Neural cell (in vitro differentiated cells): ENCODE measurements at regions not wholly inside any gene's neighbourhood (a gene's known extent, or its start where the extent isn't known, plus 50 kb on each side); places are given as distances from the start of the nearest gene placed in this dataset.

Source experiments
- CTCF ChIP-seq: fragments of 450-650 bp; IDR thresholded peaks from 2 replicates; pipeline ENCODE4 v1.5.1; 2014; ENCODE audit warnings: antibody characterized with exemption, mild to moderate bottlenecking, moderate library complexity; ENCODE audit not compliant: poor library complexity, severe bottlenecking
- EP300 ChIP-seq: fragments of 450-650 bp; conservative IDR thresholded peaks from 2 replicates; pipeline ENCODE4 v1.6.1; 2014; ENCODE audit warnings: antibody characterized with exemption, mild to moderate bottlenecking, moderate library complexity; ENCODE audit not compliant: poor library complexity, severe bottlenecking
- EZH2 ChIP-seq: fragments of 200-600, 300-800 bp; shearing (Covaris generic), sonication (generic); IDR thresholded peaks from 2 replicates; pipeline ENCODE4 v1.6.1; 2014; ENCODE audit warnings: antibody characterized with exemption, low read length, borderline replicate concordance, mild to moderate bottlenecking; ENCODE audit not compliant: insufficient read depth, poor library complexity, severe bottlenecking
- MXI1 ChIP-seq: fragments of 450-650 bp; conservative IDR thresholded peaks from 2 replicates; pipeline ENCODE4 v1.6.1; 2014; ENCODE audit warnings: antibody characterized with exemption, mild to moderate bottlenecking; ENCODE audit not compliant: poor library complexity, severe bottlenecking
- POLR2AphosphoS5 ChIP-seq: IDR thresholded peaks from 2 replicates; pipeline ENCODE4 v1.6.1; 2012
- RAD21 ChIP-seq: fragments of 450-650 bp; conservative IDR thresholded peaks from 2 replicates; pipeline ENCODE4 v1.6.1; 2014; ENCODE audit warnings: antibody characterized with exemption, mild to moderate bottlenecking, moderate library complexity
- REST ChIP-seq: IDR thresholded peaks from 2 replicates; pipeline ENCODE4 v1.6.1; 2012; ENCODE audit warnings: borderline replicate concordance
- SMC3 ChIP-seq: fragments of 450-650 bp; conservative IDR thresholded peaks from 2 replicates; pipeline ENCODE4 v1.6.1; 2014; ENCODE audit warnings: antibody characterized with exemption, mild to moderate bottlenecking, moderate library complexity; ENCODE audit not compliant: poor library complexity

- TF ChIP-seq POLR2AphosphoS5 (no peak), CTCF (no peak), SMC3 (no peak), EZH2 (no peak), EP300 (no peak), REST (no peak), MXI1 (no peak), RAD21 (no peak)
These were observed 107.9 kb upstream of the FAT1 start for GRCh38 chr4:186831574-186831973.
